Keratinocyte (primary cell): ENCODE measurements at regions not wholly inside any gene's neighbourhood (a gene's known extent, or its start where the extent isn't known, plus 50 kb on each side); places are given as distances from the start of the nearest gene placed in this dataset.

ENCODE experiments used
- EZH2 ChIP-seq: IDR thresholded peaks from one replicate; pipeline ENCODE4 v1.6.1; 2012; ENCODE audit warnings: inconsistent platforms, mild to moderate bottlenecking, low read length, moderate library complexity
- TF ChIP-seq, protein P1 (sequence below), 3 experiments: IDR thresholded peaks in 1 of 3; conservative IDR thresholded peaks in 1 of 3; optimal IDR thresholded peaks in 1 of 3; 2 replicates in 2 of 3; 3 replicates in 1 of 3; pipeline versions ENCODE3 to v1.5.1; 2011; ENCODE audit warnings: low read length in 3 of 3, mild to moderate bottlenecking in 3 of 3, moderate library complexity in 2 of 3, control low read depth in 1 of 3, inconsistent platforms in 1 of 3; ENCODE audit not compliant: insufficient read depth in 2 of 3; ENCODE audit errors: extremely low read depth in 1 of 3

DNA sequence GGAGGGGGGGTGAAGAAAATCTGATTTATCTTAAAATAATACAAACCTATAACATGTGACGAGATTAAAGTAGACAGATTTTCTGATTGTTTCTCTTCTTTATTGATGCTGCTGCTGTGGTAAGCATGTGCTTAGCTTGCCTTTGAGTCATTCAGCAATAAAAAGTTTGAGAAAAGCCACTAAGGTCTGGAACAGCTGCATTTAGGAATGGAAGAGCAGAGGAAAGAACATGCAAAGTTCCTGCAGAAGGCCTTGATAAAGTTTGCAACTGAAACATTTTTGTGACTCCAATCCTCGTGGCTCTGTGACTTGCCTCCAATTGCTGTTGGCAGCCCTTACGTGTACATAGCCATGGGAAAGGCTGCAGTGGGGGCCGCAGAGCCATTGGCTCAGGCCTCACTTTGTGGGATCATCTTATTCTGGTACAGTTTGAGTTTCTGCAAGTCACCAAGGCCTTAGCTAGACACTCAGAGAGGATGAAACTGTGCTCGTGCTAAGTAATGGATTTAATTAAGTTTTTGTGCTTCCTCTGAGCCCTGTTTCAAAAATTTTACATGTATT, 370.2 kb downstream of the AASDHPPT start:
- no peak for TF ChIP-seq EZH2
- TF ChIP-seq, protein P1, sequence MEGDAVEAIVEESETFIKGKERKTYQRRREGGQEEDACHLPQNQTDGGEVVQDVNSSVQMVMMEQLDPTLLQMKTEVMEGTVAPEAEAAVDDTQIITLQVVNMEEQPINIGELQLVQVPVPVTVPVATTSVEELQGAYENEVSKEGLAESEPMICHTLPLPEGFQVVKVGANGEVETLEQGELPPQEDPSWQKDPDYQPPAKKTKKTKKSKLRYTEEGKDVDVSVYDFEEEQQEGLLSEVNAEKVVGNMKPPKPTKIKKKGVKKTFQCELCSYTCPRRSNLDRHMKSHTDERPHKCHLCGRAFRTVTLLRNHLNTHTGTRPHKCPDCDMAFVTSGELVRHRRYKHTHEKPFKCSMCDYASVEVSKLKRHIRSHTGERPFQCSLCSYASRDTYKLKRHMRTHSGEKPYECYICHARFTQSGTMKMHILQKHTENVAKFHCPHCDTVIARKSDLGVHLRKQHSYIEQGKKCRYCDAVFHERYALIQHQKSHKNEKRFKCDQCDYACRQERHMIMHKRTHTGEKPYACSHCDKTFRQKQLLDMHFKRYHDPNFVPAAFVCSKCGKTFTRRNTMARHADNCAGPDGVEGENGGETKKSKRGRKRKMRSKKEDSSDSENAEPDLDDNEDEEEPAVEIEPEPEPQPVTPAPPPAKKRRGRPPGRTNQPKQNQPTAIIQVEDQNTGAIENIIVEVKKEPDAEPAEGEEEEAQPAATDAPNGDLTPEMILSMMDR (optimal IDR thresholded peaks at IDR 0.05 in 1 of 3, IDR thresholded peaks at IDR 0.05 in 1 of 3, conservative IDR thresholded peaks at IDR 0.05 in 1 of 3; ENCODE audit: extremely low read depth in 1 of 3, insufficient read depth in 2 of 3, low read length in 3 of 3): no peak
